SK-MEL-5 (cell line): ENCODE measurements at regions not wholly inside any gene's neighbourhood (a gene's known extent, or its start where the extent isn't known, plus 50 kb on each side); places are given as distances from the start of the nearest gene placed in this dataset.

Experiments used
- DNase-seq: peaks from one replicate; pipeline ENCODE4 v3.0.0-alpha.2; 2016; ENCODE audit warnings: low read depth, low spot score
- in situ Hi-C: cut with HindIII; loops from 2 replicates; pipeline ENCODE4 v1.10.0; 2016; ENCODE audit warnings: low sequenced_read_pairs, high pct_unique_total_duplicates, low pct_unique_long_range_greater_than_20kb

GRCh38 chr6:21438986-21439352 is 154.6 kb upstream of the SOX4 start:
- DNase-seq, result no peak
- in situ Hi-C loops, result no loop called here

- no peak for DNase-seq
- in situ Hi-C loops, result no loop called here
These were observed 152.2 kb upstream of the SOX4 start for GRCh38 chr6:21441386-21441785.

- in situ Hi-C loops, result no loop called here
- no peak for DNase-seq
These were observed 150.7 kb upstream of the SOX4 start for GRCh38 chr6:21442874-21443273.

GRCh38 chr6:21444711-21445260 is 148.8 kb upstream of the SOX4 start:
- in situ Hi-C loops, result no loop called here
- no peak for DNase-seq

- no peak for DNase-seq
- in situ Hi-C loops, result no loop called here
These were observed 145.6 kb upstream of the SOX4 start for GRCh38 chr6:21447987-21448386.

GRCh38 chr6:21448485-21449109 is 145.0 kb upstream of the SOX4 start:
- no peak for DNase-seq
- in situ Hi-C loops, result no loop called here

- DNase-seq, result no peak
- in situ Hi-C loops, result no loop called here
These were observed 143.4 kb upstream of the SOX4 start for GRCh38 chr6:21450149-21450548.

GRCh38 chr6:21450628-21451027 is 142.9 kb upstream of the SOX4 start:
- in situ Hi-C loops, result no loop called here
- no peak for DNase-seq

GRCh38 chr6:21451546-21452013 is 142.0 kb upstream of the SOX4 start:
- in situ Hi-C loops, result no loop called here

GRCh38 chr6:21454262-21454661 is 139.3 kb upstream of the SOX4 start:
- no peak for DNase-seq
- in situ Hi-C loops, result no loop called here

More at GRCh38 chr6:21451546-21452013, 142.0 kb upstream of the SOX4 start:
- DNase-seq, result no peak

GRCh38 chr6:21455071-21455470 is 138.5 kb upstream of the SOX4 start:
- no peak for DNase-seq
- in situ Hi-C loops, result no loop called here

GRCh38 chr6:21457647-21458046 is 135.9 kb upstream of the SOX4 start:
- DNase-seq, result no peak
- in situ Hi-C loops, result no loop called here

- in situ Hi-C loops, result no loop called here
- no peak for DNase-seq
These were observed 133.9 kb upstream of the SOX4 start for GRCh38 chr6:21459641-21460040.

- DNase-seq, result peak; percentile 69
- in situ Hi-C loops, result no loop called here
These were observed 131.6 kb upstream of the SOX4 start for GRCh38 chr6:21461844-21462518.

- no peak for DNase-seq
- in situ Hi-C loops, result no loop called here
These were observed 131.1 kb upstream of the SOX4 start for GRCh38 chr6:21462519-21462852.

GRCh38 chr6:21467091-21467490 is 126.5 kb upstream of the SOX4 start:
- in situ Hi-C loops, result no loop called here
- DNase-seq, result no peak

- in situ Hi-C loops, result no loop called here
- DNase-seq, result no peak
These were observed 125.1 kb upstream of the SOX4 start for GRCh38 chr6:21468461-21468860.

GRCh38 chr6:21469213-21469612 is 124.3 kb upstream of the SOX4 start:
- in situ Hi-C loops, result no loop called here
- DNase-seq, result no peak

GRCh38 chr6:21476112-21476511 is 117.4 kb upstream of the SOX4 start:
- no peak for DNase-seq
- in situ Hi-C loops, result no loop called here
